Ishikawa (cell line): ENCODE measurements at regions not wholly inside any gene's neighbourhood (a gene's known extent, or its start where the extent isn't known, plus 50 kb on each side); places are given as distances from the start of the nearest gene placed in this dataset.

Experiments
- CEBPB ChIP-seq: IDR thresholded peaks from 2 replicates; pipeline ENCODE4 v1.6.1; 2012
- CREB1 ChIP-seq: IDR thresholded peaks from 2 replicates; pipeline ENCODE4 v1.6.1; 2012; ENCODE audit warnings: low read depth
- EGR1 ChIP-seq: IDR thresholded peaks from 2 replicates; pipeline ENCODE4 v1.6.1; 2012
- EP300 ChIP-seq: IDR thresholded peaks from 2 replicates; pipeline ENCODE4 v1.6.1; 2012; ENCODE audit warnings: borderline replicate concordance
- FOXM1 ChIP-seq: IDR thresholded peaks from 2 replicates; pipeline ENCODE4 v1.6.1; 2012; ENCODE audit warnings: low read depth, borderline replicate concordance
- MAX ChIP-seq: IDR thresholded peaks from 2 replicates; pipeline ENCODE4 v1.6.1; 2012
- NFIC ChIP-seq: IDR thresholded peaks from 2 replicates; pipeline ENCODE4 v1.6.1; 2012
- RAD21 ChIP-seq: IDR thresholded peaks from 2 replicates; pipeline ENCODE4 v1.6.1; 2012; ENCODE audit warnings: low read depth
- REST ChIP-seq: IDR thresholded peaks from 2 replicates; pipeline ENCODE4 v1.6.1; 2012; ENCODE audit warnings: low read depth, mild to moderate bottlenecking
- TAF1 ChIP-seq: IDR thresholded peaks from 2 replicates; pipeline ENCODE4 v1.6.1; 2012; ENCODE audit warnings: low read depth, mild to moderate bottlenecking
- TCF12 ChIP-seq: IDR thresholded peaks from 2 replicates; pipeline ENCODE4 v1.6.1; 2012; ENCODE audit warnings: low read depth
- TEAD4 ChIP-seq: IDR thresholded peaks from 2 replicates; pipeline ENCODE4 v1.6.1; 2012
- USF1 ChIP-seq: IDR thresholded peaks from 2 replicates; pipeline ENCODE4 v1.6.1; 2012
- YY1 ChIP-seq: IDR thresholded peaks from 2 replicates; pipeline ENCODE4 v1.6.1; 2012; ENCODE audit warnings: low read depth
- ZBTB7A ChIP-seq: IDR thresholded peaks from 2 replicates; pipeline ENCODE4 v1.6.1; 2012; ENCODE audit warnings: low read depth

DNA sequence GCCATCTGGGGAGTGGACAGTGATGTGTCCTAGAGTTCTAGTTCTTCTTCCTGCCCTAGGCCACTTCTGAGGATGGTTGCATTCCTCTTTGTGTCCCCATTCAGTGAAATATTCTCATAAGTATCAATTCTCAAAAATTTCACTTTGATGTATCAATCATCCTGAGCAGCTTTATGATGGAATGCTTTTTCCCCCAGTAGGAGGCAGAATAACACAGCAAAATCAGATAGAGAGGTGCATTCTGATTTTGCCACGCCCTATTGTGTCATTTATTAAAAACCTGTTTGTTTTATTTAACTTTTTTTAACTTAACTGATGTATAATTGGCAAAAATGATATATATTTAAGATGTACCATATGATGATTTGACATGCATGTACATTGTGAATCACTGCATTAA lies 656.0 kb upstream of the GRM7 start:
- TF ChIP-seq RAD21 (no peak), TEAD4 (no peak), YY1 (no peak), CREB1 (no peak), EP300 (no peak), FOXM1 (no peak), USF1 (no peak), ZBTB7A (no peak), TAF1 (no peak), NFIC (no peak), CEBPB (no peak), TCF12 (no peak), MAX (no peak), EGR1 (no peak), REST (no peak)

DNA sequence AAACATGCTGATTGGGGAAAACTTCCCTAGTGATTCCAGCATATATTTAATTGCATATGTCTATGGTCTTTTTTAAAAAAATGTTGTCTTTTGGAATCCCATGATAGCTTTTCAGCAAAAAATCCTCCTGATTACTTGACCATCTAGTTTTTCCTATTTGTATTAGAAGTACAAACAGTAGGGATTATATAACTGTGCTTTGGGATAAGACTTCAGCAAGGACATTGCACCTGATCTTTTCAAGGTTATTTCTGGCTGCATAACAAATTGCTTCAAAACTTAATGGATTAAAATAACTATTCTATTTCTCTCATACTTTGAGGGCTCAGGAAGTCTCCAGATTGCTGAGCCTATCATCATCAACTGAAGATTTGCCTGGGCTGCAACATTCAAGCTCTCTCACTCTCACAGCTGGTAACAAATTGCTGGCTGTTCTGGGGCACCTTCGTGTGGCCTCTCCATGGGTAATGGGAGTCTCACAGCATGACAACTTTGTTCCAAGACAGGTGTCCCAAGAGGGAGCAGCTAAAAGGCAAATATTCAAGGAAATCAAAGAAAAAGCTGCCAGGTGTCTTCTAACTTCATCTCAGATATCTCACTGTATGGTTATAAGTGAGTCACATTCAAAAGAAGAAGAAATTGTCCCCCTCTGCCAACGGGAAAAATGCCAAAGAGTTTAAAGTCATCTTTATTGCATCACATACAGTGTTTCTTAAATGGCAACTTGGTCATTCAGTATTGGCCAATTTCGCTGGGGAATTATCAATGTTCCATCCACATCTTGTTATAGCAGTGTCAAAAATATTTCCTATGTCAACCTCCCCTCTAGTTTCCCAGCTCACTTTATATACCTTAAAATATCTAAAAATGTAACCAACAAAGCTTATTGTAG lies 644.5 kb upstream of the GRM7 start:
- TF ChIP-seq USF1, result no peak
- TF ChIP-seq EP300, result no peak
- no peak for TF ChIP-seq RAD21
- TF ChIP-seq CEBPB, result no peak
- no peak for TF ChIP-seq FOXM1
- no peak for TF ChIP-seq NFIC
- no peak for TF ChIP-seq MAX
- TF ChIP-seq TAF1, result no peak
- TF ChIP-seq TCF12, result no peak
- TF ChIP-seq YY1, result no peak
- TF ChIP-seq TEAD4, result no peak
- no peak for TF ChIP-seq REST
- no peak for TF ChIP-seq EGR1

- TF ChIP-seq YY1 (no peak), USF1 (no peak), TCF12 (no peak)
Observed at GRCh38 chr3:6220447-6220846, 640.5 kb upstream of the GRM7 start.

DNA sequence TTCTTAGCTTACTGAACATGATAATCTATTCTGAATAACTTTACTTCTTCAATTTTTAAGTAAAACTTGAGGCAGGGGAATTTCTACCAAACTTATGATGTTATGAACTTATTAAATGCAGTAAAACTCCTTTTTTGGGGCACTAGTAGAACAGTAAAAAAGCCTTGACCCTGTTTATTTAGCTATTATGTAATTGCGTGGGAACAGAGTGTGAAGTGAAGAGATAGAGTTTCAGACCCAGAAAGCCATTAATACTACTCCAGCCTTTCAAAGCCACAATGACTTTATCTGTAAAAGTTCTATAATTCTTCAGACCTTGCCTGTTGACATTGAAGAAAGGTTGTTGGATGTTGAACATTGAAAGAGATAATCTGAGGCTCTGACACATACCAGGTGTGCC lies 638.8 kb upstream of the GRM7 start:
- TF ChIP-seq TEAD4 (no peak), USF1 (no peak), REST (no peak), TAF1 (no peak), EP300 (no peak), RAD21 (no peak), EGR1 (no peak), FOXM1 (no peak), NFIC (no peak), YY1 (no peak), TCF12 (no peak), ZBTB7A (no peak), MAX (no peak), CREB1 (no peak), CEBPB (no peak)
